Neuron (in vitro differentiated cells): ENCODE measurements at regions not wholly inside any gene's neighbourhood (a gene's known extent, or its start where the extent isn't known, plus 50 kb on each side); places are given as distances from the start of the nearest gene placed in this dataset.

Experiments
- H2AFZ ChIP-seq: one replicate; pipeline ENCODE4 v1.6.1; 2013; ENCODE audit warnings: low read depth, mild to moderate bottlenecking, inconsistent platforms, low read length, moderate library complexity
- H3K27me3 ChIP-seq: one replicate; pipeline ENCODE4 v1.6.1; 2013; ENCODE audit warnings: low read length; ENCODE audit not compliant: insufficient read depth
- H3K36me3 ChIP-seq: one replicate; pipeline ENCODE4 v1.6.1; 2013; ENCODE audit warnings: low read length; ENCODE audit not compliant: insufficient read depth
- H3K4me1 ChIP-seq: one replicate; pipeline ENCODE4 v1.6.1; 2013; ENCODE audit warnings: low read length; ENCODE audit not compliant: insufficient read depth
- H3K4me3 ChIP-seq: 2 replicates; pipeline ENCODE4 v1.5.1; 2013; ENCODE audit warnings: mild to moderate bottlenecking, low read length, moderate library complexity
- H3K9me3 ChIP-seq: one replicate; pipeline ENCODE4 v1.6.1; 2013; ENCODE audit warnings: low read length

- H2AFZ ChIP-seq: no peak overlapping the region
- H3K9me3 ChIP-seq: no peaks in the 10 kb centered on the region
- H3K27me3 ChIP-seq: no peaks in the 10 kb centered on the region
- H3K4me1 ChIP-seq: no peaks in the 10 kb centered on the region
- H3K36me3 ChIP-seq: no peaks in the 10 kb centered on the region
- H3K4me3 ChIP-seq: no peak overlapping the region
These were observed 436.4 kb downstream of the FBXO15 start for GRCh38 chr18:73711256-73711655.

- Histone ChIP-seq H2AFZ (no peak overlapping the region), H3K27me3 (no peaks in the 10 kb centered on the region), H3K4me1 (no peaks in the 10 kb centered on the region), H3K4me3 (no peak overlapping the region), H3K9me3 (no peaks in the 10 kb centered on the region), H3K36me3 (no peaks in the 10 kb centered on the region)
These were observed 439.0 kb downstream of the FBXO15 start for GRCh38 chr18:73708591-73708990.

- Histone ChIP-seq H3K4me1 (peaks cover 5% of the 10 kb centered on the region), H3K36me3 (no peaks in the 10 kb centered on the region), H3K4me3 (no peak overlapping the region), H3K9me3 (no peaks in the 10 kb centered on the region), H3K27me3 (no peaks in the 10 kb centered on the region), H2AFZ (no peak overlapping the region)
These were observed 440.6 kb downstream of the FBXO15 start for GRCh38 chr18:73707035-73707434.

- peaks cover under 1% of the 10 kb centered on the region for H3K4me1 ChIP-seq
- no peaks in the 10 kb centered on the region for H3K27me3 ChIP-seq
- H2AFZ ChIP-seq: no peak overlapping the region
- H3K9me3 ChIP-seq: peaks cover 1% of the 10 kb centered on the region
- no peak overlapping the region for H3K4me3 ChIP-seq
- H3K36me3 ChIP-seq: no peaks in the 10 kb centered on the region
These were observed 450.3 kb downstream of the FBXO15 start for GRCh38 chr18:73697353-73697752.

- H3K9me3 ChIP-seq: peaks cover 3% of the 10 kb centered on the region
- no peak overlapping the region for H2AFZ ChIP-seq
- H3K27me3 ChIP-seq: no peaks in the 10 kb centered on the region
- H3K4me3 ChIP-seq: no peak overlapping the region
- H3K36me3 ChIP-seq: no peaks in the 10 kb centered on the region
- no peaks in the 10 kb centered on the region for H3K4me1 ChIP-seq
These were observed 450.9 kb downstream of the FBXO15 start for GRCh38 chr18:73696698-73697097.

GRCh38 chr18:73696171-73696570 is 451.5 kb downstream of the FBXO15 start:
- Histone ChIP-seq H3K4me3 (no peak overlapping the region), H3K27me3 (no peaks in the 10 kb centered on the region), H3K9me3 (peaks cover 4% of the 10 kb centered on the region), H2AFZ (no peak overlapping the region), H3K4me1 (peaks cover 4% of the 10 kb centered on the region), H3K36me3 (no peaks in the 10 kb centered on the region)

- Histone ChIP-seq H3K36me3 (no peaks in the 10 kb centered on the region), H2AFZ (no peak overlapping the region), H3K4me3 (no peak overlapping the region), H3K4me1 (peaks cover 33% of the 10 kb centered on the region), H3K9me3 (peaks cover 2% of the 10 kb centered on the region), H3K27me3 (no peaks in the 10 kb centered on the region)
These were observed 454.5 kb downstream of the FBXO15 start for GRCh38 chr18:73693091-73693490.

- H3K27me3 ChIP-seq: no peaks in the 10 kb centered on the region
- peaks cover 2% of the 10 kb centered on the region for H3K9me3 ChIP-seq
- H3K4me1 ChIP-seq: peaks cover 42% of the 10 kb centered on the region
- H3K4me3 ChIP-seq: no peak overlapping the region
- H3K36me3 ChIP-seq: no peaks in the 10 kb centered on the region
- H2AFZ ChIP-seq: no peak overlapping the region
These were observed 456.0 kb downstream of the FBXO15 start for GRCh38 chr18:73691624-73692023.

GRCh38 chr18:73691118-73691517 is 456.5 kb downstream of the FBXO15 start:
- H3K9me3 ChIP-seq: peaks cover 2% of the 10 kb centered on the region
- no peaks in the 10 kb centered on the region for H3K27me3 ChIP-seq
- no peak overlapping the region for H2AFZ ChIP-seq
- no peaks in the 10 kb centered on the region for H3K36me3 ChIP-seq
- peaks cover 42% of the 10 kb centered on the region for H3K4me1 ChIP-seq
- no peak overlapping the region for H3K4me3 ChIP-seq

GRCh38 chr18:73690222-73690621 is 457.4 kb downstream of the FBXO15 start:
- Histone ChIP-seq H2AFZ (no peak overlapping the region), H3K36me3 (no peaks in the 10 kb centered on the region), H3K4me1 (peaks cover 42% of the 10 kb centered on the region), H3K27me3 (no peaks in the 10 kb centered on the region), H3K4me3 (no peak overlapping the region), H3K9me3 (peaks cover 2% of the 10 kb centered on the region)

GRCh38 chr18:73688851-73689711 is 458.6 kb downstream of the FBXO15 start:
- Histone ChIP-seq H3K4me1 (peaks cover 42% of the 10 kb centered on the region), H3K4me3 (no peak overlapping the region), H3K9me3 (peaks cover 2% of the 10 kb centered on the region), H3K27me3 (no peaks in the 10 kb centered on the region), H2AFZ (no peak overlapping the region), H3K36me3 (no peaks in the 10 kb centered on the region)

- no peaks in the 10 kb centered on the region for H3K36me3 ChIP-seq
- peaks cover 2% of the 10 kb centered on the region for H3K9me3 ChIP-seq
- H3K4me3 ChIP-seq: no peak overlapping the region
- no peaks in the 10 kb centered on the region for H3K27me3 ChIP-seq
- H2AFZ ChIP-seq: no peak overlapping the region
- H3K4me1 ChIP-seq: peaks cover 42% of the 10 kb centered on the region
These were observed 459.5 kb downstream of the FBXO15 start for GRCh38 chr18:73688161-73688560.

- H3K36me3 ChIP-seq: no peaks in the 10 kb centered on the region
- H3K4me1 ChIP-seq: peaks cover 29% of the 10 kb centered on the region
- no peak overlapping the region for H3K4me3 ChIP-seq
- no peak overlapping the region for H2AFZ ChIP-seq
- H3K9me3 ChIP-seq: no peaks in the 10 kb centered on the region
- no peaks in the 10 kb centered on the region for H3K27me3 ChIP-seq
These were observed 463.0 kb downstream of the FBXO15 start for GRCh38 chr18:73684647-73685046.
